Stimulated activated CD4-positive, alpha-beta T cell treated with anti-CD3 and anti-CD28 coated beads, Interleukin-12 subunit alpha, Interleukin-12 subunit beta, amount 100 ng/mL, for 4 hours (primary cell): ENCODE measurements at regions not wholly inside any gene's neighbourhood (a gene's known extent, or its start where the extent isn't known, plus 50 kb on each side); places are given as distances from the start of the nearest gene placed in this dataset.

Source experiments
- DNase-seq: peaks from one replicate; pipeline ENCODE4 v3.0.0-alpha.2; 2020

DNA sequence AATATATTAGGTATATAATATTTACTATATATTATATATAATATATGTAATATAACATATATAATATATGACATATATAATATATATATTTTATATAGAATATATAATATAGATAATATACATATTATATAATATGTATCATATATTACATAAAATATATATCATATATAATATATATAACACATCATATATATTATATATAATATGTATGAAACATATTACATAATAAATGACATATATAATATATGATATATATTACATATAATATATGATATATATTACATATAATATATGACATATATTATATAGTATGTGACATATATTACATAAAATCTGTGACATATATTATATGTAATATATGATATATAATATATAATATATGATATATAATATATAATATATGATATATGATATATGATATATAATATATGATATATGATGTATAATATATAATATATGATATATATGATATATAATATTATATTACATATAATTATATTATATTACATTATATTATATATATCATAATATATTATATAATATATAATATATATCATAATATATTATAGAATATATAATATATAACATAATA is 119.5 kb upstream of the RIMBP3 start:
- no peak for DNase-seq

DNA sequence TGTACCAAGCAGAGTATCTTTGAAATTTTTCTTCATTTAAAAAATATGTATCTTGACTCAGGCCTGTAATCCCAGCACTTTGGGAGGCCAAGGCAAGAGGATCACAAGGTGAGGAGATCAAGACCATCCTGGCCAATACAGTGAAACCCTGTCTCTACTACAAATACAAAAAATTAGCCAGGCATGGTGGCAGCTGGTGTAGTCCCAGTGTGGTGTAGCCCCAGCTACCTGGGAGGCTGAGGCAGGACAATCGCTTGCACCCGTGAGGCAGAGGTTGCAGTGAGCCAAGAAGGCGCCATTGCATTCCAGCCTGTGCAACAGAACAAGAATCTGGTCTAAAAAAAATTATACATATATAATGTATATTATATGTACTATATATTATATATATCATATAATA is 118.7 kb upstream of the RIMBP3 start:
- peak; percentile 38 for DNase-seq
